Activated B cell treated with CpG ODN at 0.5 μM for 24 hours (primary cell): ENCODE measurements at regions not wholly inside any gene's neighbourhood (a gene's known extent, or its start where the extent isn't known, plus 50 kb on each side); places are given as distances from the start of the nearest gene placed in this dataset.

Experiments
- ATAC-seq: fragments of 200-7000 bp; cut with Tn5 transposase; one replicate; pipeline ENCODE4 v1.10.0; 2021; ENCODE audit warnings: low read depth, mild to moderate bottlenecking, moderate library complexity
- CTCF ChIA-PET: fragments of 350-600 bp; sonication (Branson Sonifier 250); formaldehyde crosslinking; loops from one replicate; lab custom pipeline; 2021; ENCODE audit warnings: antibody characterized with exemption; lab: Charles Lee
- POLR2A ChIA-PET: fragments of 350-600 bp; sonication (Branson Sonifier 250); formaldehyde crosslinking; loops from one replicate; lab custom pipeline; 2021; ENCODE audit warnings: antibody characterized with exemption; lab: Charles Lee
- DNase-seq: peaks from one replicate; pipeline ENCODE4 v3.0.0; 2022
- H3K27ac Mint-ChIP-seq: one replicate; pipeline ENCODE4 v1.8.0; 2020; ENCODE audit warnings: mixed read lengths
- H3K27me3 Mint-ChIP-seq: one replicate; pipeline ENCODE4 v1.8.0; 2021; ENCODE audit warnings: mixed read lengths
- H3K36me3 Mint-ChIP-seq: one replicate; pipeline ENCODE4 v1.8.0; 2021; ENCODE audit warnings: low read depth, mixed read lengths
- H3K4me1 Mint-ChIP-seq: one replicate; pipeline ENCODE4 v1.8.0; 2021; ENCODE audit warnings: mixed read lengths
- H3K4me3 Mint-ChIP-seq: one replicate; pipeline ENCODE4 v1.8.0; 2020; ENCODE audit warnings: mild to moderate bottlenecking, mixed read lengths
- H3K9me3 Mint-ChIP-seq: one replicate; pipeline ENCODE4 v1.8.0; 2020; ENCODE audit warnings: mixed read lengths
- CTCF ChIP-seq: fragments of 200-600 bp; IDR thresholded peaks from one replicate; pipeline ENCODE4 v1.8.0; 2022; ENCODE audit warnings: antibody characterized with exemption, mild to moderate bottlenecking
- intact Hi-C: fragments of 100-400 bp; cut with micrococcal nuclease; formaldehyde crosslinking; loops from one replicate; pipeline ENCODE4 v1.15.1; 2024

- no peaks in the 10 kb centered on the region for H3K27me3 Mint-ChIP-seq
- no peak overlapping the region for H3K27ac Mint-ChIP-seq
- no peak for DNase-seq
- no peaks in the 10 kb centered on the region for H3K4me1 Mint-ChIP-seq
- ChIA-PET POLR2A (no interaction called here), CTCF (no interaction called here)
- intact Hi-C loops: no loop called here
- peaks cover 2% of the 10 kb centered on the region for H3K9me3 Mint-ChIP-seq
- no peak overlapping the region for H3K4me3 Mint-ChIP-seq
- ATAC-seq: no peak
- no peaks in the 10 kb centered on the region for H3K36me3 Mint-ChIP-seq
- no peak for TF ChIP-seq CTCF
These were observed 318.9 kb upstream of the CHRM3 start for GRCh38 chr1:239067480-239067879.

- ATAC-seq: no peak
- ChIA-PET CTCF (no interaction called here), POLR2A (no interaction called here)
- Mint-ChIP-seq H3K4me3 (no peak overlapping the region), H3K27ac (no peak overlapping the region), H3K36me3 (no peaks in the 10 kb centered on the region), H3K27me3 (no peaks in the 10 kb centered on the region), H3K9me3 (peaks cover 2% of the 10 kb centered on the region), H3K4me1 (no peaks in the 10 kb centered on the region)
- DNase-seq: no peak
- intact Hi-C loops: no loop called here
- TF ChIP-seq CTCF: no peak
These were observed 319.3 kb upstream of the CHRM3 start for GRCh38 chr1:239067058-239067457.

- no peaks in the 10 kb centered on the region for H3K4me1 Mint-ChIP-seq
- CTCF ChIA-PET: no interaction called here
- no peaks in the 10 kb centered on the region for H3K27me3 Mint-ChIP-seq
- H3K27ac Mint-ChIP-seq: no peak overlapping the region
- H3K4me3 Mint-ChIP-seq: no peak overlapping the region
- POLR2A ChIA-PET: no interaction called here
- no peak for ATAC-seq
- intact Hi-C loops: no loop called here
- H3K36me3 Mint-ChIP-seq: no peaks in the 10 kb centered on the region
- peaks cover 13% of the 10 kb centered on the region for H3K9me3 Mint-ChIP-seq
- TF ChIP-seq CTCF: no peak
- no peak for DNase-seq
These were observed 324.6 kb upstream of the CHRM3 start for GRCh38 chr1:239061770-239062169.

- intact Hi-C loops: no loop called here
- DNase-seq: no peak
- Mint-ChIP-seq H3K27ac (no peak overlapping the region), H3K9me3 (peaks cover 17% of the 10 kb centered on the region), H3K27me3 (no peaks in the 10 kb centered on the region), H3K4me1 (no peaks in the 10 kb centered on the region), H3K36me3 (no peaks in the 10 kb centered on the region), H3K4me3 (no peak overlapping the region)
- no peak for TF ChIP-seq CTCF
- ChIA-PET POLR2A (no interaction called here), CTCF (no interaction called here)
- no peak for ATAC-seq
These were observed 328.2 kb upstream of the CHRM3 start for GRCh38 chr1:239058190-239058589.

- Mint-ChIP-seq H3K9me3 (peaks cover 16% of the 10 kb centered on the region), H3K27me3 (no peaks in the 10 kb centered on the region), H3K36me3 (no peaks in the 10 kb centered on the region), H3K4me3 (no peak overlapping the region), H3K4me1 (no peaks in the 10 kb centered on the region), H3K27ac (no peak overlapping the region)
- no peak for TF ChIP-seq CTCF
- ATAC-seq (no peak), DNase-seq (no peak)
- intact Hi-C loops: no loop called here
- ChIA-PET POLR2A (no interaction called here), CTCF (no interaction called here)
These were observed 329.4 kb upstream of the CHRM3 start for GRCh38 chr1:239056940-239057339.
